MV-4-11 (cell line): ENCODE measurements at regions not wholly inside any gene's neighbourhood (a gene's known extent, or its start where the extent isn't known, plus 50 kb on each side); places are given as distances from the start of the nearest gene placed in this dataset.

Source experiments
- DNase-seq: peaks from one replicate; lab custom pipeline; 2025; lab: John Stamatoyannopoulos, UW

DNA sequence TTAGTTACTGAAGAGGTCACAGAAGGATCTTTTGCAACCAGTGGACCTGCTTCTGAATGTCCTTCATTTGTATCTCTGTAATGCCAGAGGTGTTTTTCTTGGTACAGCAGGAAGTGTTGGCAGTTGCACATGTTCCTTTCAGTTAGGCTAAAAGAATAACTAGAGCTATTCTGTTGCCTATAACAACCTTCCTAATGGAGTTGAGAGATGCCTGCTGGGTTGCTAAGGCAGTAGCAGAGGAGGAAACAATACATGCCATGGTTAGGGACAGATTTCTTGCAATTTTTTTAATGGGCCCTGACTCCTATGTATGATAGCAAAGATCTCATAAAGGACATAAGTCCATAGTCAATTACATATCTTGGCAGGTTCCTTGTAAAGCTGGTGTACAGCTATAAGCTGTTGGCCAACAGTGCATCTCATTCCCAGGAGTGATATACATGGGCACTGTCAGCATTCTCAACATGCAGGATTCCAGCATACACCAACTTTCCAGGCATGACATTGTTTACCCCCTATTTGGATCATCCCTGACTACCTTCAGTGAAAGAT, 556.6 kb downstream of the CCER1 start:
- DNase-seq: no peak

DNA sequence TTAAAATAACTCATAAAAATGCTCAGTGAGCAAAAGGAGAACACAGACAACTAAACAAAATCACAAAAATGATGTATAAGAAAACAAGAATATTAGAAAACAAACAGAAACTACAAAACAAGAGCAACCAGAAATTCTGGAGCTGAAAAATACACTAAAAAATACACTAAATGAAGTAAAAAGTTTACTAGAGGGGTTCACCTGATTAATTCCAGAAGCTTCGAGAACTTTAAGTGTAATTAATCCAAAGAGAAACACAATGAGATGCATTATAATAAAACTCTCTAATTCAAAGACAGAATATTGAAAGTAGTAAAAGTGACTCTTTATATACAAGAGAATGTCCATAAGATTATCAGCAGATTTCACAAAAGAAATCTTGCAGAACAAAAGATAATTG, 558.4 kb downstream of the CCER1 start:
- no peak for DNase-seq

GRCh38 chr12:90393652-90394051, 561.3 kb downstream of the CCER1 start:
- no peak for DNase-seq

DNA sequence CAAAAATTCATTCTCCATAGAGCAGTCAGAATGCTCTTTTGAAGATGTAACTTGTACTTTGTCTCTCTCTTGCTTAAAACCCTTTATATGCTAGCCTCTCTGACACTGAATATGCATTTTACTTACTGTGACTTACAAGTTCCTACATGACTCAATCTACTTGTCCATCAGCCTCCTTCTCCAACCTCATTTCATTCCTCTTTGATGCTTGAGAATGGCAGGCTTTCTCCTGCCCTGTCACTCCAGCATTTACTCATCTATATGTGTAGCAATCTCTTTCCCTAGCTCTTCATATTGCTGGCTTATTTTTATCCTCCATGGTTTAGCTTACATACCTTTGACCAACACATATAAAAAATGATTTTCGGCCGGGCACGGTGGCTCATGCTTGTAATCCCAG, 561.9 kb downstream of the CCER1 start:
- no peak for DNase-seq

DNA sequence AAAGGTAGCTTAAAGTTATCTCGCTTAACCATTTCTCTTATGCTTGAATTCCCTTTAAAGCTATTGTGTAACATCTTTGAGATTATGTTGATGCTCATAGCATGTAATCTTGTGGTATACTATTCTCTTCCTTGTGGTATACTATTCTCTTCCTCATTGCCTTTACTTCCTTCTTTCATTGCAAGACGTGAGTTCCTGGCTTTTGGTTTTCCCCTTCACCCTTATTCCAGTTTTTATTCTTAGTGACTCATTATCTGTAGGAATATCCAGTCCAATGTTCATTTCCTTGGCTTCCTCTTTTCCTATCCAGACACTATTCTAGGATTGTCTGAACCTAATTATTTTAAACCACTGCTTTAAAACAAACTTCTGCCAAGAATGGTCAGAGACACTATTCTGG, 564.0 kb downstream of the CCER1 start:
- peak; percentile 88 for DNase-seq

- no peak for DNase-seq
Observed at GRCh38 chr12:90368081-90368480, 586.9 kb downstream of the CCER1 start.

DNA sequence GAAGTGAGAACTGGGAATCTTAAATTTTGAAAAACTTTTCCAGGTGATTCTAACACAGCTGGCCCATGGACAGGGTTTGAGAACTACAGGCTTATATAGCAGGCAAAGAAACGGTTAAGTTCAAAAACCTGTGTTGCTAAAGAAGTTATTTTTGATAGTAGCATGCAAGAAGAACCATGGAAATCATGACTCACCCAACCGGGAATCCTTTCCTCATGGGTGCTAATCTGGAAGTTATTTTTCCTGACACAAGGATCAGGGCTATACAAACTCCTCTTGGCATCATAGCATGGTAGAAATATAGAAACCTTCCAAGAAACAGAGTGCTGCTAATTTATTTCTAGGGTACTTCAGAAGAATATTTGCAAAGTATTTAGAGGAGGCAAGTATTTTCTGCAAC, 588.7 kb downstream of the CCER1 start:
- no peak for DNase-seq

DNA sequence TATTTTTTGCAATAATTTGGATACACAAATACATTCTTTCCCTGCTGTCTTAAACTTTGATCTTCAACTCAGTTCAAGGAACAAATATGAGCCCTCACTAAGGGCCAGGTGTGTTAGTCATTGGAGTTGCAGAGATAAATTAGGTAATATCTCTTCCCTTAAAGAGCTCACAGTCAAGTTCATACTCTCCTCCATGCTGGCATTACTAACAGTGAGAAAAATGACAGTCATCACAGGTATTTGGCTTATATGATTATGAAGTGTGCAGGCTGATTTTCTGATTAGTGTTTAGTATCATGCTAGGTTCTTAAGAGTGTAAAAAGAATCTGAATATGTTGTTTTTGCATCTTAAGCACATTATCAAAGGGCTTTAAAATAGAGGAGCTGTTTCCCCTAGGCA, 594.7 kb downstream of the CCER1 start:
- no peak for DNase-seq

DNA sequence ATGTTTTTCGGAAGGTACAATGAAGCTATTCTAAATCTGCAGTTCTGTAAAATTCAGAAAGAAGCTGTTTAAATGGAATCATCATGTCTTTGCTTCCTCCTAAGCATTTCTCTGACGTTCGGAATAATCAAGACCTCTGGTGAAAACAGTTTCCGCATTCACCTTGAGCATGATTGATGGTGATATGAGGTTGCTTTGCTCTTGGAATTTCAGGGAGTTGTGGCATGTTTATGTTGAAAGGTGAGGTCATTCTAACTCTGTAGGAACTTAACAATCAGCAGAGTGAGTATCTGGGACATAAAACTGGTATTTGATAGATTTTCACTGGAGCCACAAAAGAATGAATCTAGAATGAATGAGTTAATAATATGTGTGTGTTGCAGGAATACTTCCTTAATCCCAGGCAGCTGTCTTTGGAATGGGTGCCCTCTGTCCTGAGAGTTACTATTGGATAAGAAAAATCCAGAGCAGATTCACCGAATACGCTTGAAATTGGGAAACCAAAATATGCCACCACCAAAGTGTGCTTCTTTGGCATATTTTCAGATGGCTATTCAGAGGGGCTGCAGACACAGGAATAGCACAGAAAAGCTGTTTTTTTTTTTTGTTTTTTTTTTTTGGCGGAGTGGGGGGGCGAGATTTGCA, 599.1 kb downstream of the CCER1 start:
- DNase-seq: no peak

DNA sequence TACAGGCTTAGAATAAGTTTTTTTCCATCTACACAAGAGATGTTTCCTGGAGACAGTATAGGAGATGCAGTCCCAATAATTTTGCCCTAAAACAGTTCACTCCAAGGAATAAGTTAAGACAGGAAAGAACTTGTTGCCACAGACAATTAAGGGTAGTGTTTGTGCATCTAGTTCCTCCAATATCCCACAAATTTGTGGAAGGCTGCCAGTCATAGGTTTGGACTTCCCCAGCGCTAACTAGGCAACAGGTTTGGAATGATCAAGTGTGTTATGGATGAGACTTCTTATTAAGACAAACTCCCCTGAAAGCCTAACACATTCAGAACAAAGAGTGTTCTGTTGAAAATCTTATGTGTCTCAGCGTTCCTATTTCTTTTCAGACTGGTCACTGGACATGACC, 611.0 kb downstream of the CCER1 start:
- no peak for DNase-seq

GRCh38 chr12:90342081-90342480, 612.9 kb downstream of the CCER1 start:
- no peak for DNase-seq

DNA sequence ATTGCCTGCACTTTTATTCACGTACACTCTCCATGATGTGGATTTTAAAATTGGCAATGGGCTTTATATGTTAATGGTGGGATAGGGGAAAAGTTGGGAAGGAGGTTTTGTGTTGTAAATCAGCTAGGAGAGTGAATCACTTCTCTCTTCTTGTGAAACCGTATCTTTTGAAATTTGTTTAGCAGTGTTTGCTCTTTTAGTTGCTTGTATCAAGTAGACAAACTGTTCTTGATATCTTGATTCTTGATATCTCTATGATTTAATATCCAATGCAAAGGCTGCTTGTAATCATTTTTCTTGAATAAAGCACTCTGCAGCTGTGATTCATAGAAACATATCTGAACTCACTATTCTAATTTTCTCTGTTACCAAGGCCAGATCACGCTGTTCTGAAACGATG, 615.1 kb downstream of the CCER1 start:
- DNase-seq: no peak

GRCh38 chr12:90338365-90338764, 616.6 kb downstream of the CCER1 start:
- DNase-seq: no peak

- no peak for DNase-seq
Observed at GRCh38 chr12:90337018-90337417, 618.0 kb downstream of the CCER1 start.

DNA sequence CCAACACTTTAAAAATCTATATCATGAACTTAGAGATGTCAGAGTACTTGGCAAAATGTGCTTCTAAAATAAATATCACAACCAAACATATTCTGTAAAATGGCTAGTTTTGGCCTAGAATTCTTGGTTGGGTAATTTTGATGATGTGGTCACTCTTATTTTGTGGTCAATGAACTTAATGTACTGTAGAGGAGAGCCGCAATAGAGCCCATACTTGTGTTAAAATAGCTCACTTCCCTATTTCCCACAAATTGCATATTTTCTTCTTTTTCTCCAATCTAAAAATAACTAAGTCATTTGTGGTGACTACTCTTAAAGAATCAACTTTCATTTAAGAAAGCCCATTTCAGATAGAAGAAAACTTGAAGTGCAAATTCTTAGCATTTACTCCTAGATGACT, 619.4 kb downstream of the CCER1 start:
- peak; percentile 96 for DNase-seq

DNA sequence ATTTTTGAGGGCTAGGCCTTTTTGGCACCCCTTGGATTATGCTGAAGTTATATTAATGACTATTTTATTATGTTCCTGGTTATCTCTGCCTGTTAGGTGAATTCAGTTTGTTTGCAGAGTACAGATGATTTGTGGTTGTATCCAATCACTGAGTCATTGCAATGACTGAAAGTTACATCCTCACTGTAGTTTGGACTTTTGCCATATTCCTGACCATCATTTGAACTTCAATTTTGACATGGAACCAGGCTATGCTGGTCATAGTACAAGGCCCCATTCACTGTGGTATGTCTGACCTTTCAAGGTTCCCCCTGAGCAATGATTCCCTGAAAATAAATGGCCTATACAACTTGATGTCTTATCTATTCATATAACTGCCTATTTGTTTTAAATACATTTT, 621.0 kb downstream of the CCER1 start:
- DNase-seq: peak; percentile 3

DNA sequence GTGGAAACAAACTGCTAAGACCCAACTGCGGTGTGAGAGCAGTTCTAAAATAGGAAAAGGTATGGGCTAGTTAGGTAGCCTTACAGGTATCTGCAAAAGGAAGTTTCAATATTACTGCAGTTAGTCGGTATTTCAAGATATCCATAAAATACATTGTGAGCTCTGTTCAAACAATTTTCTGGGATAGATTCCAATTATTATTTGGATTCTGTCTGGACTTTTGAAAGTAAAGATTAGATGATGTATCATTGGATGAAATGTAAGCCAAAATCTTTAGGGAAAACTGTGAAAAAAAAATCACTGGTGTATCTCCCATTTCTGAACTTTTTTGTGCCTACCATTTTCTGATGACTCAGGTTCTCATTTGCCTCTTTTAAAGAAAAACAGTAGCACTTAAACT, 621.6 kb downstream of the CCER1 start:
- no peak for DNase-seq

DNA sequence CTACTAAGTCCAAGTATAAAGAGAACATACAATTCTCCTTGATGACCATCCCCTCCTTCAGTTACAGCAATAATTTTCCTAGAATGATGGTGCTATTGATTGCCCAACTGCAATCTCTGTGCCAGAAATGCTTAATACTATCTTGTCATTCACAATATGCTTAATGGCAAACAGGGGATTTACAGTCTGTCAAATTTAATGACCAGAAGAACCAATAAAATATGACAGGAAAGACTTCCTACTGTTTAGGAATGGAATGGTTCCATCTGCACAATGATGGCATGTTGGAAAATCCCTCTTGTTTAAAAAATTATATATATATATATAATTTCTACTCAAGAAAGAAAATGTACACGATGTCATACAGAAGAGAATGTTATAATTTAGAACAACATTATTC, 623.2 kb downstream of the CCER1 start:
- DNase-seq: no peak

DNA sequence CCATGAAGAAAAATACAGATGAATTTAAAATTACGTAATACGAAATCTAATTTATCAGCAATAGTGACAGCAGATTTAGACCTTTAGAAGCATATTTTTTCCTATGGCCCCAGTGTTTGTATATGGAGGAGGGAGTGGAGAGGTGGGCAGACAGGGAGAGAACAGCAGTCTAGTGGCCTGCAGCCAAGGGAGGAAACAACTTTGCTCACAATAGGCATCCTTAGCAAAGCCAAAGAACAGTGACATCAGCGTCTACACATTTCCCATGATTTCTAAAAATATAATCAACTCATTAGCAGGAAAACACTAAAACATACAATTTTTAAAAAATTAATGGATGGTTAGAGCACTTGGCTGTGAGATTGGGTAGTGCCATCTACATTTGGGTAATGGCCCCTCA, 622.6 kb upstream of the ATP2B1 start:
- no peak for DNase-seq

DNA sequence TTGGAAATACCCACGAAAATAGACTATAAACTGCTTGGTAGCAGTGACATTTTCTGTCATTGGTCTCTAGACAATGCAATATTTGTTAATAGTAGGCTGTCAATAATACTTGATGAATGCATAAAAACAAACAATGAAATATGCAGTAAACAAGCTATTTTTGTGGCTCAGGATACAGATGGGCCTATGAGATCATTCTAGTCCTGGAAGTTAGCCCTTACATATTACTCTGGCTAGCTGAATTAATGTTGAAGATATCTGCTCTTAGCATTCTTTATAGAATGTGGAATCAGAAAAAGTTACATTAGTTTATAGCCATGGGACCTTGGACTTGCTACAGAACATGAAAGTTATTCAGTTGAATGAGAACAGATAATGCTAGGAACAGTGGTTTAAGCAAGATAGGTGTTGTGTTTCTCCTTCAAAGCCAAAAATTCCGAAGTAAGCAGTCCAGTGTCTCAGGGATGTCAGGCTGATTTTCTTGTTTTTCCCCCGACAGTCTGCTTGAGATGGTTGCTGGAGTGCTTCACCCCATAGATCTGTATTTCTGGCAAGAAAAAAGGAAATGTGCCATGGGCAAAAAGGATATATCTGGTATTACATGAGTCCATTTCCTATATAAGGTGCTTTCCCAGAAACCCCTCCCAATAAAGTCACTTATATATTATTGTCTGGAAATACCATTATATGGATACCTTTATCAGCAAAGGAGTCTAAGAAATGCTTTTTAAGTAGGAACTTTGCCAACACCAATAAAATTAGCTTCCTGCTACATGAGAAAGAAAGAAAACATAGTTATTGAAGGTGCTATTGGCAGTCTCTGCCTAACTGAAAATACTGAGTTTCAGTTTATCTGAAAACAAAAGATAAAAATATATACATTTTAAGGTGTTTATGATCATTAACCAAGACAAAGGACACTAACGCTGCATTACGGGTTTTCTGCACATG, 619.4 kb upstream of the ATP2B1 start:
- DNase-seq: no peak

DNA sequence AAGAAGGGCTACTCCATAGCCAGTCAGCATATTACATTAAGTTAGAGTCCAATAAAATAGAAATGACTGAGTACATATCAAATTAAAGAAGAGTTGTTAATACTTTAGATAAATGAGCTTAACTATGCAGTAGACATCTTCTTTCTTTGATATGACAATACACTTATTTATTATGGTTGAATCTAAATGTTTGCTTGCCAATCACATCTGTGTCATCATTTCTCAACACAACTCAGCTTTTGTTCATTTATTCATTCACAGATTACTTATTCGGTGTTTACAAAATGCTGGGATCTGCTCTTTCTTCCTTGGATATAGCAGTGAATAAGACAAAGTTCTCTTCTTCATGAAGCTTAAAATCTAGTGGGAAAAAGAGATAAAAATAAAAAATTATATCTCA, 614.6 kb upstream of the ATP2B1 start:
- no peak for DNase-seq

DNA sequence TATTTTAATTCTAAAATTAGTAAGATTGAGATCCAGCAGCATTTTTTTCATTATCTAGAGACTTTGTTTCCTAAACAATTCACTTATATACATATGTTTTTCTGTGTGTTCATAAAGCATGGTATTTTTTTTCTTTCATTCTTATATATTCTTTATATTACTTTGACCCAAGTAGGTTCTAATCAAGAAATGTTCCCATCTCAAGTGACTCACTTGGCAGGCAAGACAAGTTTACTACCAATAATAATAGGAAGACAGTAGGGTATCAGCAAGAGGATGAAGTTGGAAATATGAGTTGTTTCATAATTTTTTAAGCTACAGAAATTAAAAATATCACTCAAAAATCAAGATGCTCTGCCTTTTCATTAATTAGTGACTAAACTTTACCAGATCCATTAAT, 613.4 kb upstream of the ATP2B1 start:
- no peak for DNase-seq

GRCh38 chr12:90321369-90321768, 612.7 kb upstream of the ATP2B1 start:
- DNase-seq: no peak
